HG03060 (cell line): ENCODE measurements at regions not wholly inside any gene's neighbourhood (a gene's known extent, or its start where the extent isn't known, plus 50 kb on each side); places are given as distances from the start of the nearest gene placed in this dataset.
"Not testable (repeated sequence)": the region's sequence is repeated elsewhere in the genome, so short reads cannot be mapped to it uniquely, and the experiment has no call there.

ENCODE experiments used
- ATAC-seq: cut with Tn5 transposase; IDR thresholded peaks from one replicate; pipeline ENCODE4 v1.9.1; 2021; ENCODE audit warnings: low read depth, moderate number of reproducible peaks; ENCODE audit not compliant: unreplicated experiment

GRCh38 chr4:58451707-58452106 lies 1341.5 kb upstream of the IGFBP7 start:
- ATAC-seq = no peak

GRCh38 chr4:58435871-58436270 lies 1325.7 kb upstream of the IGFBP7 start:
- no peak for ATAC-seq

GRCh38 chr4:58413849-58414248 lies 1303.7 kb upstream of the IGFBP7 start:
- ATAC-seq = no peak

- ATAC-seq = no peak
Observed at GRCh38 chr4:58411904-58412303, 1301.7 kb upstream of the IGFBP7 start.

- no peak for ATAC-seq
Observed at GRCh38 chr4:58406762-58407161, 1296.6 kb upstream of the IGFBP7 start.

GRCh38 chr4:58368221-58368620 lies 1258.0 kb upstream of the IGFBP7 start:
- no peak for ATAC-seq

GRCh38 chr4:58360354-58361133 lies 1250.4 kb upstream of the IGFBP7 start:
- no peak for ATAC-seq

GRCh38 chr4:58359590-58359989 lies 1249.4 kb upstream of the IGFBP7 start:
- no peak for ATAC-seq

GRCh38 chr4:58357947-58358346 lies 1247.8 kb upstream of the IGFBP7 start:
- no peak for ATAC-seq

GRCh38 chr4:58325070-58325469 lies 1214.9 kb upstream of the IGFBP7 start:
- no peak for ATAC-seq

GRCh38 chr4:58313444-58313843 lies 1203.3 kb upstream of the IGFBP7 start:
- ATAC-seq = no peak

GRCh38 chr4:58303456-58303855 lies 1193.3 kb upstream of the IGFBP7 start:
- ATAC-seq = no peak

GRCh38 chr4:58301376-58301999 lies 1191.3 kb upstream of the IGFBP7 start:
- no peak for ATAC-seq

- no peak for ATAC-seq
Observed at GRCh38 chr4:58286335-58286734, 1176.2 kb upstream of the IGFBP7 start.

- ATAC-seq = not testable (repeated sequence)
Observed at GRCh38 chr4:58280928-58281327, 1170.7 kb upstream of the IGFBP7 start.

- ATAC-seq = no peak
Observed at GRCh38 chr4:58275856-58276255, 1165.7 kb upstream of the IGFBP7 start.

- no peak for ATAC-seq
Observed at GRCh38 chr4:58274553-58274952, 1164.4 kb upstream of the IGFBP7 start.

- no peak for ATAC-seq
Observed at GRCh38 chr4:58272311-58272710, 1162.1 kb upstream of the IGFBP7 start.

- ATAC-seq = no peak
Observed at GRCh38 chr4:58265734-58266133, 1155.5 kb upstream of the IGFBP7 start.

- no peak for ATAC-seq
Observed at GRCh38 chr4:58261526-58261925, 1151.3 kb upstream of the IGFBP7 start.

- no peak for ATAC-seq
Observed at GRCh38 chr4:58254291-58254690, 1144.1 kb upstream of the IGFBP7 start.

- no peak for ATAC-seq
Observed at GRCh38 chr4:58252656-58253055, 1142.5 kb upstream of the IGFBP7 start.
